Spinal cord (tissue), 9 donors: ENCODE measurements at regions not wholly inside any gene's neighbourhood (a gene's known extent, or its start where the extent isn't known, plus 50 kb on each side); places are given as distances from the start of the nearest gene placed in this dataset.

ENCODE experiments used
- DNase-seq, 6 donors: peaks; one replicate each; pipeline versions ENCODE4 v3.0.0 to v3.0.0-alpha.2; 2013 to 2015; ENCODE audit warnings: low spot score in 6 of 6, low read depth in 4 of 6
- H3K27ac ChIP-seq: one replicate; pipeline ENCODE4 v1.5.1; 2013; ENCODE audit warnings: low read depth, low read length, control low read depth
- H3K27me3 ChIP-seq: one replicate; pipeline ENCODE4 v1.6.1; 2013; ENCODE audit warnings: low read length; ENCODE audit not compliant: control insufficient read depth, insufficient read depth
- H3K36me3 ChIP-seq: one replicate; pipeline ENCODE4 v1.6.1; 2013; ENCODE audit warnings: low read length; ENCODE audit not compliant: control insufficient read depth, insufficient read depth
- H3K4me1 ChIP-seq: one replicate; pipeline ENCODE4 v1.6.1; 2013; ENCODE audit warnings: low read length; ENCODE audit not compliant: control insufficient read depth, insufficient read depth
- H3K4me3 ChIP-seq: one replicate; pipeline ENCODE4 v1.5.1; 2013; ENCODE audit warnings: low read depth, low read length, control low read depth
- H3K9me3 ChIP-seq: one replicate; pipeline ENCODE4 v1.6.1; 2013; ENCODE audit warnings: low read length; ENCODE audit not compliant: control insufficient read depth, insufficient read depth
- WGBS: methylation state at CpG from one replicate; pipeline ENCODE4 v1.1.5; 2013; ENCODE audit warnings: missing lambda C conversion rate; ENCODE audit not compliant: insufficient coverage; 5-methylcytosine and 5-hydroxymethylcytosine counted together
- donor health status: healthy.

GRCh38 chr10:71061472-71061871, 150.9 kb upstream of the UNC5B start:
- WGBS: 81% methylated on average over 5 of the region's 8 CpGs
- H3K9me3 ChIP-seq: no peaks in the 10 kb centered on the region
- no peak for DNase-seq
- H3K4me3 ChIP-seq: no peak overlapping the region
- no peak overlapping the region for H3K27ac ChIP-seq
- no peaks in the 10 kb centered on the region for H3K27me3 ChIP-seq
- peaks cover 48% of the 10 kb centered on the region for H3K4me1 ChIP-seq
- no peaks in the 10 kb centered on the region for H3K36me3 ChIP-seq

GRCh38 chr10:71062156-71062555, 150.2 kb upstream of the UNC5B start:
- 70% methylated on average over 4 of the region's 5 CpGs for WGBS

GRCh38 chr10:71063401-71063800, 149.0 kb upstream of the UNC5B start:
- H3K9me3 ChIP-seq: no peaks in the 10 kb centered on the region
- no peak overlapping the region for H3K27ac ChIP-seq
- H3K4me1 ChIP-seq: peaks cover 63% of the 10 kb centered on the region
- no peaks in the 10 kb centered on the region for H3K27me3 ChIP-seq
- 39% methylated on average over 5 of the region's 7 CpGs for WGBS
- no peak overlapping the region for H3K4me3 ChIP-seq
- no peaks in the 10 kb centered on the region for H3K36me3 ChIP-seq
- DNase-seq: peak in 2 of 6 donors; percentile 33 to 60

More at GRCh38 chr10:71062156-71062555, 150.2 kb upstream of the UNC5B start:
- peaks cover 55% of the 10 kb centered on the region for H3K4me1 ChIP-seq
- no peaks in the 10 kb centered on the region for H3K9me3 ChIP-seq
- no peak overlapping the region for H3K27ac ChIP-seq
- H3K36me3 ChIP-seq: no peaks in the 10 kb centered on the region
- DNase-seq: no peak
- H3K27me3 ChIP-seq: no peaks in the 10 kb centered on the region
- no peak overlapping the region for H3K4me3 ChIP-seq

GRCh38 chr10:71064413-71065118, 147.8 kb upstream of the UNC5B start:
- Histone ChIP-seq H3K27ac (no peak overlapping the region), H3K27me3 (no peaks in the 10 kb centered on the region), H3K36me3 (no peaks in the 10 kb centered on the region), H3K4me3 (no peak overlapping the region), H3K4me1 (peaks cover 68% of the 10 kb centered on the region), H3K9me3 (no peaks in the 10 kb centered on the region)
- DNase-seq: no peak
- WGBS: 42% methylated on average over 12 of the region's 13 CpGs

GRCh38 chr10:71065659-71066058, 146.7 kb upstream of the UNC5B start:
- peaks cover 69% of the 10 kb centered on the region for H3K4me1 ChIP-seq
- H3K27ac ChIP-seq: no peak overlapping the region
- no peaks in the 10 kb centered on the region for H3K27me3 ChIP-seq
- WGBS: 100% methylated on average over 1 of the region's 4 CpGs
- no peak for DNase-seq
- no peak overlapping the region for H3K4me3 ChIP-seq
- H3K36me3 ChIP-seq: no peaks in the 10 kb centered on the region
- H3K9me3 ChIP-seq: no peaks in the 10 kb centered on the region

- WGBS: 82% methylated on average over 10 of the region's 10 CpGs
- Histone ChIP-seq H3K9me3 (no peaks in the 10 kb centered on the region), H3K36me3 (no peaks in the 10 kb centered on the region), H3K4me1 (peaks cover 63% of the 10 kb centered on the region), H3K27ac (no peak overlapping the region), H3K27me3 (no peaks in the 10 kb centered on the region), H3K4me3 (no peak overlapping the region)
- no peak for DNase-seq
These were observed 145.8 kb upstream of the UNC5B start for GRCh38 chr10:71066600-71066999.

GRCh38 chr10:71067098-71067740, 145.2 kb upstream of the UNC5B start:
- no peaks in the 10 kb centered on the region for H3K36me3 ChIP-seq
- 12% methylated on average over 5 of the region's 19 CpGs for WGBS
- no peaks in the 10 kb centered on the region for H3K9me3 ChIP-seq
- no peak overlapping the region for H3K27ac ChIP-seq
- H3K27me3 ChIP-seq: no peaks in the 10 kb centered on the region
- no peak overlapping the region for H3K4me3 ChIP-seq
- DNase-seq: peak in 3 of 6 donors; percentile 38 to 93 (median 62)
- peaks cover 56% of the 10 kb centered on the region for H3K4me1 ChIP-seq

- DNase-seq: peak in 1 of 6 donors; percentile 52
These were observed 143.5 kb upstream of the UNC5B start for GRCh38 chr10:71068861-71069271.

GRCh38 chr10:71069909-71070666, 142.3 kb upstream of the UNC5B start:
- no peaks in the 10 kb centered on the region for H3K9me3 ChIP-seq
- no peaks in the 10 kb centered on the region for H3K36me3 ChIP-seq
- no peak for DNase-seq
- no peak overlapping the region for H3K4me3 ChIP-seq
- H3K4me1 ChIP-seq: peaks cover 48% of the 10 kb centered on the region
- H3K27me3 ChIP-seq: no peaks in the 10 kb centered on the region
- WGBS: 81% methylated on average over 24 of the region's 24 CpGs
- no peak overlapping the region for H3K27ac ChIP-seq

More at GRCh38 chr10:71068861-71069271, 143.5 kb upstream of the UNC5B start:
- Histone ChIP-seq H3K4me1 (peaks cover 50% of the 10 kb centered on the region), H3K9me3 (no peaks in the 10 kb centered on the region), H3K27me3 (no peaks in the 10 kb centered on the region), H3K4me3 (no peak overlapping the region), H3K36me3 (no peaks in the 10 kb centered on the region), H3K27ac (no peak overlapping the region)
- 55% methylated on average over 6 of the region's 6 CpGs for WGBS
